ENCODE measurements at regions not wholly inside any gene's neighbourhood (a gene's known extent, or its start where the extent isn't known, plus 50 kb on each side); places are given as distances from the start of the nearest gene placed in this dataset.

DNA sequence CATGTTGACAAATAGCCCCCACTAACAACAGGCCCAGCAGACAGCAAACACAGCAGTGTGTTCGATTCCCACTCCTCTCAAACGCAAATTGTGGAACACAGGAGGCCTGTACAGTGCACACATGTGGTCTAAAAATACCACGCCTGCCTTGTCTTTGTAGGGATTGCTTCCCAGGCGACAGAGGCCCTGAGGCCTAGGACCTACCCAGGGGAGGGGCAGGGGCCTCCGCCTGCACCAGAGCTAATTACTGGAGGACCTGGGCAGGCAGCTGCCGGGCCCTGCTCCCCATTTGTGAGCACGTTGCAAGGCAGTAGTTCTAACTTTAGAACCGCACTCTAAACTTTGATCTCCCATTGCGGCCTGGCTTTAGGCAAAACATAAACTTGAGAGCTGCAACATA is 316.0 kb downstream of the TXNL1 start:
- WGBS (ENCODE audit: extremely low coverage, insufficient coverage, low lambda C conversion rate), result no CpG with 5 or more reads among the region's 9 CpGs
- Histone ChIP-seq H4K5ac (ENCODE audit: low read length) (no peak overlapping the region), H2BK15ac (replicated peaks; ENCODE audit: low read depth) (no peak overlapping the region), H2BK120ac (ENCODE audit: low read depth, low read length) (no peak overlapping the region), H3K4me3 (ENCODE audit: low read length) (no peak overlapping the region), H3K27ac (ENCODE audit: low read depth, low read length) (no peak overlapping the region), H2BK5ac (ENCODE audit: low read length) (no peak overlapping the region), H3K36me3 (ENCODE audit: control insufficient read depth, insufficient read depth, low read length) (no peaks in the 10 kb centered on the region), H3K4me1 (ENCODE audit: control insufficient read depth, low read depth, low read length) (peaks cover 2% of the 10 kb centered on the region), H2AK5ac (ENCODE audit: low read length) (no peak overlapping the region), H3K18ac (ENCODE audit: low read length) (no peak overlapping the region), H3K23ac (ENCODE audit: low read length) (no peak overlapping the region), H3K56ac (ENCODE audit: low read length) (no peak overlapping the region), H4K8ac (ENCODE audit: low read depth, low read length) (no peak overlapping the region), H3K27me3 (ENCODE audit: insufficient read depth, low read length, poor library complexity) (no peaks in the 10 kb centered on the region), H3K79me1 (ENCODE audit: low read length) (no peaks in the 10 kb centered on the region), H3K4me2 (ENCODE audit: low read length) (no peak overlapping the region), H3K79me2 (ENCODE audit: control insufficient read depth, insufficient read depth, low read length) (no peaks in the 10 kb centered on the region), H3K9ac (ENCODE audit: low read length) (no peak overlapping the region), H3K4ac (ENCODE audit: low read depth, low read length) (no peak overlapping the region)
- DNase-seq, result no peak

DNA sequence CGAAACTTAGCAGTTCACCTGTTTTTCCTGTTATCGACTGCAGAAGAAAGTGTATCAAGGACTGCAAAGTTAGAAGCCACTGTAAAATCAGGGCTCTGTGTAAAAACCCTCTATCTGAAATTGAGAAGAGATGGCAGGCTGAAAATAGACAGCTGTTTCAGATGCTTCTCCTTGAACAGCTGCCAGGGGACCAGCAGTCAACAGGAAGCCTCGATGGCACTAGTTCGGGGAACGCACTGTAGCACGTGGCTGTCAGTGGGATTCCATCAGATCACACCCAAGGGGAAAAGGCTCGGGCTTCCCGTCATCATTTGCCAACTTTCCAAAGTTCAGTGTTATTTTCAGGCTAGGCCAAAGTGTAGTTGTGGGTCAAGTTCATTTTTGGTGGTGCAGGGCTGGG is 316.9 kb downstream of the TXNL1 start:
- Histone ChIP-seq H2BK15ac (replicated peaks; ENCODE audit: low read depth) (no peak overlapping the region), H3K27me3 (ENCODE audit: insufficient read depth, low read length, poor library complexity) (no peaks in the 10 kb centered on the region), H3K4me3 (ENCODE audit: low read length) (no peak overlapping the region), H3K9ac (ENCODE audit: low read length) (no peak overlapping the region), H3K79me1 (ENCODE audit: low read length) (no peaks in the 10 kb centered on the region), H3K4me1 (ENCODE audit: control insufficient read depth, low read depth, low read length) (peaks cover 2% of the 10 kb centered on the region), H4K8ac (ENCODE audit: low read depth, low read length) (no peak overlapping the region), H4K5ac (ENCODE audit: low read length) (no peak overlapping the region), H3K23ac (ENCODE audit: low read length) (no peak overlapping the region), H2BK120ac (ENCODE audit: low read depth, low read length) (no peak overlapping the region), H2AK5ac (ENCODE audit: low read length) (no peak overlapping the region), H3K56ac (ENCODE audit: low read length) (no peak overlapping the region), H3K4me2 (ENCODE audit: low read length) (no peak overlapping the region), H3K4ac (ENCODE audit: low read depth, low read length) (peak overlapping the region; percentile 46), H3K79me2 (ENCODE audit: control insufficient read depth, insufficient read depth, low read length) (no peaks in the 10 kb centered on the region), H3K27ac (ENCODE audit: low read depth, low read length) (no peak overlapping the region), H3K36me3 (ENCODE audit: control insufficient read depth, insufficient read depth, low read length) (no peaks in the 10 kb centered on the region), H2BK5ac (ENCODE audit: low read length) (no peak overlapping the region), H3K18ac (ENCODE audit: low read length) (no peak overlapping the region)
- DNase-seq, result no peak
- no CpG with 5 or more reads among the region's 8 CpGs for WGBS (ENCODE audit: extremely low coverage, insufficient coverage, low lambda C conversion rate)

GRCh38 chr18:56319953-56320352 is 318.4 kb downstream of the TXNL1 start:
- Histone ChIP-seq H3K56ac (ENCODE audit: low read length) (no peak overlapping the region), H3K27me3 (ENCODE audit: insufficient read depth, low read length, poor library complexity) (no peaks in the 10 kb centered on the region), H3K4me1 (ENCODE audit: control insufficient read depth, low read depth, low read length) (peaks cover 2% of the 10 kb centered on the region), H2BK120ac (ENCODE audit: low read depth, low read length) (no peak overlapping the region), H2AK5ac (ENCODE audit: low read length) (no peak overlapping the region), H2BK15ac (replicated peaks; ENCODE audit: low read depth) (no peak overlapping the region), H3K4me2 (ENCODE audit: low read length) (no peak overlapping the region), H3K4me3 (ENCODE audit: low read length) (no peak overlapping the region), H3K9ac (ENCODE audit: low read length) (no peak overlapping the region), H3K36me3 (ENCODE audit: control insufficient read depth, insufficient read depth, low read length) (no peaks in the 10 kb centered on the region), H3K79me1 (ENCODE audit: low read length) (no peaks in the 10 kb centered on the region), H3K4ac (ENCODE audit: low read depth, low read length) (no peak overlapping the region), H3K23ac (ENCODE audit: low read length) (no peak overlapping the region), H2BK5ac (ENCODE audit: low read length) (no peak overlapping the region), H4K5ac (ENCODE audit: low read length) (no peak overlapping the region), H3K27ac (ENCODE audit: low read depth, low read length) (no peak overlapping the region), H3K79me2 (ENCODE audit: control insufficient read depth, insufficient read depth, low read length) (no peaks in the 10 kb centered on the region), H4K8ac (ENCODE audit: low read depth, low read length) (no peak overlapping the region), H3K18ac (ENCODE audit: low read length) (no peak overlapping the region)
- no peak for DNase-seq
- no CpG with 5 or more reads among the region's 3 CpGs for WGBS (ENCODE audit: extremely low coverage, insufficient coverage, low lambda C conversion rate)

DNA sequence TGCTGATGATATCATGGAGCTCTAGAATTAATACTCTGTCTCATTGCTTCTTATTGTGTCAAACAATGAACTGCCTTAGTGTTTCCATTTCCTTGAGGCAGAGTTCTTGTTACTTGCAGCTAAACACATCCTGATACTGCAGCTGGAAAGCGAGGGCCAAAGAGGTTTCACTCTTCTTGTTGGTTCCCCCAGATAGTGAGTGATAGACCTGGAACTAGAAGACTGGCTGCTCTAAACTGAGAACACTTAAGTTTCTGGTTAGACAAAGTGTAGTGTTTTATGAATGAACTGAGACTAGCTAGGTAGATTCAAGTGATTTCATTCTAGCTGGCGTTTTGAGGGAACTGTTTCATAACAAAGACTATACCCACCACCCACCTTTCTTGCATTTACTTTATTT is 321.7 kb downstream of the TXNL1 start:
- no CpG with 5 or more reads among the region's 2 CpGs for WGBS (ENCODE audit: extremely low coverage, insufficient coverage, low lambda C conversion rate)
- DNase-seq, result no peak
- H3K4me2 ChIP-seq (ENCODE audit: low read length), result no peak overlapping the region
- H3K23ac ChIP-seq (ENCODE audit: low read length), result no peak overlapping the region
- H2AK5ac ChIP-seq (ENCODE audit: low read length), result no peak overlapping the region
- no peaks in the 10 kb centered on the region for H3K4me1 ChIP-seq (ENCODE audit: control insufficient read depth, low read depth, low read length)
- H2BK120ac ChIP-seq (ENCODE audit: low read depth, low read length), result no peak overlapping the region
- H3K79me1 ChIP-seq (ENCODE audit: low read length), result no peaks in the 10 kb centered on the region
- H3K79me2 ChIP-seq (ENCODE audit: control insufficient read depth, insufficient read depth, low read length), result no peaks in the 10 kb centered on the region
- no peak overlapping the region for H3K4ac ChIP-seq (ENCODE audit: low read depth, low read length)
- no peak overlapping the region for H3K9ac ChIP-seq (ENCODE audit: low read length)
- H2BK15ac ChIP-seq (replicated peaks; ENCODE audit: low read depth), result no peak overlapping the region
- no peak overlapping the region for H3K18ac ChIP-seq (ENCODE audit: low read length)
- H3K4me3 ChIP-seq (ENCODE audit: low read length), result no peak overlapping the region
- no peak overlapping the region for H3K27ac ChIP-seq (ENCODE audit: low read depth, low read length)
- no peak overlapping the region for H4K8ac ChIP-seq (ENCODE audit: low read depth, low read length)
- no peak overlapping the region for H2BK5ac ChIP-seq (ENCODE audit: low read length)
- H4K5ac ChIP-seq (ENCODE audit: low read length), result no peak overlapping the region
- H3K36me3 ChIP-seq (ENCODE audit: control insufficient read depth, insufficient read depth, low read length), result no peaks in the 10 kb centered on the region
- H3K56ac ChIP-seq (ENCODE audit: low read length), result no peak overlapping the region
- no peaks in the 10 kb centered on the region for H3K27me3 ChIP-seq (ENCODE audit: insufficient read depth, low read length, poor library complexity)

GRCh38 chr18:56315363-56315762 is 323.0 kb downstream of the TXNL1 start:
- no peaks in the 10 kb centered on the region for H3K79me2 ChIP-seq (ENCODE audit: control insufficient read depth, insufficient read depth, low read length)
- no peak overlapping the region for H2BK120ac ChIP-seq (ENCODE audit: low read depth, low read length)
- no peak overlapping the region for H3K27ac ChIP-seq (ENCODE audit: low read depth, low read length)
- H4K8ac ChIP-seq (ENCODE audit: low read depth, low read length), result no peak overlapping the region
- no peak overlapping the region for H2AK5ac ChIP-seq (ENCODE audit: low read length)
- no peak overlapping the region for H4K5ac ChIP-seq (ENCODE audit: low read length)
- H3K4me3 ChIP-seq (ENCODE audit: low read length), result no peak overlapping the region
- no peak overlapping the region for H3K56ac ChIP-seq (ENCODE audit: low read length)
- H3K23ac ChIP-seq (ENCODE audit: low read length), result no peak overlapping the region
- DNase-seq, result no peak
- no peak overlapping the region for H3K9ac ChIP-seq (ENCODE audit: low read length)
- H2BK15ac ChIP-seq (replicated peaks; ENCODE audit: low read depth), result no peak overlapping the region
- H3K4me1 ChIP-seq (ENCODE audit: control insufficient read depth, low read depth, low read length), result no peaks in the 10 kb centered on the region
- H3K18ac ChIP-seq (ENCODE audit: low read length), result no peak overlapping the region
- H3K79me1 ChIP-seq (ENCODE audit: low read length), result no peaks in the 10 kb centered on the region
- H3K27me3 ChIP-seq (ENCODE audit: insufficient read depth, low read length, poor library complexity), result no peaks in the 10 kb centered on the region
- no peak overlapping the region for H3K4me2 ChIP-seq (ENCODE audit: low read length)
- H2BK5ac ChIP-seq (ENCODE audit: low read length), result no peak overlapping the region
- H3K36me3 ChIP-seq (ENCODE audit: control insufficient read depth, insufficient read depth, low read length), result no peaks in the 10 kb centered on the region
- WGBS (ENCODE audit: extremely low coverage, insufficient coverage, low lambda C conversion rate), result no CpG with 5 or more reads among the region's 1 CpG
- no peak overlapping the region for H3K4ac ChIP-seq (ENCODE audit: low read depth, low read length)

DNA sequence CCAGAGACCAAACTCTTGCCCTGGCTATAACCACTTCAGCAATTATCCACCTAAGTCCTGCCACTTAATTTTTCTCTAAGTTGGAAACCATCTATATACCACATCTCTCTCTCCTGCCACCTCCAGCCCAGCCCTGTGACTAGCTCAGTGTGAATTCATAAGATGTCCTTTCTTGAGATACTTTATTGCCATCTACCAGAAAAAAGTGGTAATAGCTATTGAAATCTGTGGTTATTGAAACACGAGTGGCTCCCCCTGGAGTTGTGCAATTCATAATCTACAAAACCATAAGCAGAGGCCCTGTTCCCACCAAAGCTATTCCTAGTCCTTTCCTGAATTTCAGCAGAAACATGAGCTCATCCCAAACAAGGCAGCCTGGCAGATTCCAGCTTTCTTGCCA is 324.0 kb downstream of the TXNL1 start:
- H4K5ac ChIP-seq (ENCODE audit: low read length), result no peak overlapping the region
- no peak overlapping the region for H3K18ac ChIP-seq (ENCODE audit: low read length)
- no peak overlapping the region for H3K23ac ChIP-seq (ENCODE audit: low read length)
- H3K56ac ChIP-seq (ENCODE audit: low read length), result no peak overlapping the region
- no peak overlapping the region for H2BK15ac ChIP-seq (replicated peaks; ENCODE audit: low read depth)
- no peaks in the 10 kb centered on the region for H3K79me1 ChIP-seq (ENCODE audit: low read length)
- no peak overlapping the region for H3K4me3 ChIP-seq (ENCODE audit: low read length)
- no peaks in the 10 kb centered on the region for H3K79me2 ChIP-seq (ENCODE audit: control insufficient read depth, insufficient read depth, low read length)
- no peak overlapping the region for H2AK5ac ChIP-seq (ENCODE audit: low read length)
- no peaks in the 10 kb centered on the region for H3K27me3 ChIP-seq (ENCODE audit: insufficient read depth, low read length, poor library complexity)
- no peak overlapping the region for H3K27ac ChIP-seq (ENCODE audit: low read depth, low read length)
- no peak overlapping the region for H2BK120ac ChIP-seq (ENCODE audit: low read depth, low read length)
- H3K36me3 ChIP-seq (ENCODE audit: control insufficient read depth, insufficient read depth, low read length), result no peaks in the 10 kb centered on the region
- peak; percentile 19 for DNase-seq
- no peak overlapping the region for H3K4me2 ChIP-seq (ENCODE audit: low read length)
- WGBS (ENCODE audit: extremely low coverage, insufficient coverage, low lambda C conversion rate), result no CpG with 5 or more reads among the region's 1 CpG
- no peak overlapping the region for H3K4ac ChIP-seq (ENCODE audit: low read depth, low read length)
- no peak overlapping the region for H4K8ac ChIP-seq (ENCODE audit: low read depth, low read length)
- no peaks in the 10 kb centered on the region for H3K4me1 ChIP-seq (ENCODE audit: control insufficient read depth, low read depth, low read length)
- no peak overlapping the region for H3K9ac ChIP-seq (ENCODE audit: low read length)
- H2BK5ac ChIP-seq (ENCODE audit: low read length), result no peak overlapping the region
